Left lung (tissue), 4 donors: ENCODE measurements at regions not wholly inside any gene's neighbourhood (a gene's known extent, or its start where the extent isn't known, plus 50 kb on each side); places are given as distances from the start of the nearest gene placed in this dataset.

Source experiments
- ATAC-seq: fragments of 200-7000 bp; cut with Tn5 transposase; one replicate; pipeline ENCODE4 v1.9.1; 2020; ENCODE audit warnings: moderate library complexity
- DNase-seq, 4 donors: peaks; one replicate each; pipeline ENCODE4 v3.0.0-alpha.2; 2013 to 2020
- H3K27ac ChIP-seq, 2 donors: fragments of 200-600 bp; sonication (generic) in 1 of 2; one replicate each; pipeline versions ENCODE4 v1.5.0 to v1.8.0; 2020 to 2021
- H3K27me3 ChIP-seq, 2 donors: fragments of 200-600 bp; sonication (generic) in 1 of 2; one replicate each; pipeline versions ENCODE4 v1.5.0 to v1.8.0; 2020 to 2021
- H3K36me3 ChIP-seq, 2 donors: fragments of 200-600 bp; sonication (generic) in 1 of 2; one replicate each; pipeline versions ENCODE4 v1.5.0 to v1.8.0; 2020 to 2021
- H3K4me1 ChIP-seq, 2 donors: fragments of 200-600 bp; one replicate each; pipeline ENCODE4 v1.8.0; 2021
- H3K4me3 ChIP-seq, 2 donors: fragments of 200-600 bp; sonication (generic) in 1 of 2; one replicate each; pipeline versions ENCODE4 v1.5.0 to v1.8.0; 2020 to 2021; ENCODE audit warnings: mild to moderate bottlenecking in 1 of 2
- H3K9me3 ChIP-seq, 2 donors: fragments of 200-600 bp; sonication (generic) in 1 of 2; one replicate each; pipeline versions ENCODE4 v1.5.0 to v1.8.0; 2020 to 2021
- intact Hi-C, 2 donors: fragments of 100-400 bp; cut with DNase I; formaldehyde crosslinking; loops; one replicate each; pipeline versions ENCODE4 v1.11.2 to v1.14.2; 2022
- TF ChIP-seq, protein P1 (sequence below), 2 donors: fragments of 200-600 bp; sonication (generic) in 1 of 2; IDR thresholded peaks; one replicate each; pipeline versions ENCODE4 v1.5.0 to v1.8.0; 2021; ENCODE audit warnings: antibody characterized with exemption in 2 of 2
- donor health status: DM: no; HTN: yes; CAD: no.
- donor health status: DM: no; HTN: no; CAD: no.

DNA sequence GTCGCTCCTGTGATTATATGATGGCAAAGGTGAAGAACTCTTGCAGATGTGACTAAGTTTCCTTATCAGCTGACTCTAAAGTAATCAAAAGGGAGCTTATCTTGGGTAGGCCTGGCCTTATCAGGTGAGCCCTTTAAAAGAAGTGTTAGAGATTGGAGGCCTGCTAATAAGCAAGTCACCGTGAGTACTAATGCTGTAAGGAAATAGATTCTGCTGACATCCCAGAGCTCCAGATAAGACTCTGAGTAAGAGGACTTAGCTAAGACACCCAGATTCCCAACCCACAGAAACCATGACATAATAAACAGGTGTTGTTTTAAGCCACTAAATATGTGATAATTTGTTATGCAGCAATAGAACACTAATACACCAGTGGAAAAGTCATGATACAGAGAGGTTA lies 99.9 kb upstream of the FAM20A start:
- no peaks in the 10 kb centered on the region for H3K36me3 ChIP-seq
- ATAC-seq, result no peak

DNA sequence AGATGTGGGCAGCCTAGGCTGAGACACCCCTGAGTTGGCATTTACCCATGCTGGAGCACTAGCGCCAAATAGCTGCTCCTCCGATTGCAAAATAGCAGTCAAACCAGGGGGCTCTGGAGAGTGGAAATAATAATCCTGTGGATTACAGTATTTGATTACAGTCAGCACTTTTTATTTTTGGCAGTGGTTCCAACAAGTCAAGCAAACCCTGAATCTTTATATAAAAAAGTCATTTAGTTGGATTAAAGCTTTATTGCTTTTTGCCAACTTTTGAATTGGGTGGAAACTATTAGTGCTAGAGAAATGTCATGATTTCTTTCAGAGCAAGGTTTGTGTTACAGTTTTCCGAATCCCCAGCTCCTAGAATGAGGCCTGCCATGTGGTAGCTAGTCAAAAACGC lies 99.3 kb upstream of the FAM20A start:
- intact Hi-C loops, result no loop called here
- H3K9me3 ChIP-seq, result no peaks in the 10 kb centered on the region
- no peak overlapping the region for H3K27ac ChIP-seq
- TF ChIP-seq, protein P1, sequence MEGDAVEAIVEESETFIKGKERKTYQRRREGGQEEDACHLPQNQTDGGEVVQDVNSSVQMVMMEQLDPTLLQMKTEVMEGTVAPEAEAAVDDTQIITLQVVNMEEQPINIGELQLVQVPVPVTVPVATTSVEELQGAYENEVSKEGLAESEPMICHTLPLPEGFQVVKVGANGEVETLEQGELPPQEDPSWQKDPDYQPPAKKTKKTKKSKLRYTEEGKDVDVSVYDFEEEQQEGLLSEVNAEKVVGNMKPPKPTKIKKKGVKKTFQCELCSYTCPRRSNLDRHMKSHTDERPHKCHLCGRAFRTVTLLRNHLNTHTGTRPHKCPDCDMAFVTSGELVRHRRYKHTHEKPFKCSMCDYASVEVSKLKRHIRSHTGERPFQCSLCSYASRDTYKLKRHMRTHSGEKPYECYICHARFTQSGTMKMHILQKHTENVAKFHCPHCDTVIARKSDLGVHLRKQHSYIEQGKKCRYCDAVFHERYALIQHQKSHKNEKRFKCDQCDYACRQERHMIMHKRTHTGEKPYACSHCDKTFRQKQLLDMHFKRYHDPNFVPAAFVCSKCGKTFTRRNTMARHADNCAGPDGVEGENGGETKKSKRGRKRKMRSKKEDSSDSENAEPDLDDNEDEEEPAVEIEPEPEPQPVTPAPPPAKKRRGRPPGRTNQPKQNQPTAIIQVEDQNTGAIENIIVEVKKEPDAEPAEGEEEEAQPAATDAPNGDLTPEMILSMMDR (IDR thresholded peaks at IDR 0.05), result no peak
- no peaks in the 10 kb centered on the region for H3K27me3 ChIP-seq
- DNase-seq (peak in 1 of 4 donors; percentile 35), ATAC-seq (no peak)
- H3K4me3 ChIP-seq, result no peak overlapping the region
- no peaks in the 10 kb centered on the region for H3K36me3 ChIP-seq
- H3K4me1 ChIP-seq, result peaks cover 0 to 5% of the 10 kb centered on the region in 2 donors

More for the DNA sequence above, 99.9 kb upstream of the FAM20A start:
- no peak for DNase-seq
- Histone ChIP-seq H3K27me3 (no peaks in the 10 kb centered on the region), H3K27ac (no peak overlapping the region), H3K9me3 (no peaks in the 10 kb centered on the region), H3K4me1 (peaks cover 0 to 5% of the 10 kb centered on the region in 2 donors), H3K4me3 (no peak overlapping the region)
- TF ChIP-seq, protein P1 (IDR thresholded peaks at IDR 0.05), result no peak
- intact Hi-C loops, result no loop called here

DNA sequence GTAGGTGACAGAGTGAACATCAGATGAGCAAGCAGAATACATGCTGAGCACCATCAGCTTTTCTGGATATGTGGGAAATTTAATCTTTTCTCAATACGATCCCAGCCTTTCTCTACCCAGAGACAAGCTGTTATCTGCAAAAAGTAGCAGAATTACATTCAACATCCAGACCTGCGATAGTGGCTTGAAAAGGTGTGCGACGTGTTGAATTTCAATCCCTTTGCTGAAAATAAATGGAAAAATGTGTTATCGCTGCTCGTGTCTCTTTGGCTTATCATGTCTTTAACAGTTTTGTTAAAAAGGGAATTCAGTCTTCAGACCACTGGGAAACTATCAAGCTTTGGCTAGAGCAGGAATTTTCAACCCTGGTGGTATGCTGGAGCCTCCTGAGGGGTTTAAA lies 98.8 kb upstream of the FAM20A start:
- intact Hi-C loops, result no loop called here
- Histone ChIP-seq H3K36me3 (no peaks in the 10 kb centered on the region), H3K9me3 (no peaks in the 10 kb centered on the region), H3K27ac (no peak overlapping the region), H3K4me3 (no peak overlapping the region), H3K4me1 (peaks cover 0 to 5% of the 10 kb centered on the region in 2 donors), H3K27me3 (no peaks in the 10 kb centered on the region)
- no peak for ATAC-seq
- TF ChIP-seq, protein P1 (IDR thresholded peaks at IDR 0.05), result no peak
- DNase-seq, result no peak

- Histone ChIP-seq H3K27me3 (no peaks in the 10 kb centered on the region), H3K4me3 (no peak overlapping the region), H3K27ac (peak overlapping the region in 1 of 2 donors; percentile 46), H3K9me3 (no peaks in the 10 kb centered on the region), H3K36me3 (no peaks in the 10 kb centered on the region), H3K4me1 (peaks cover 0 to 5% of the 10 kb centered on the region in 2 donors)
- intact Hi-C loops, result no loop called here
- ATAC-seq (peak; percentile 64), DNase-seq (peak in 2 of 4 donors; percentile 27 to 40)
- TF ChIP-seq, protein P1 (IDR thresholded peaks at IDR 0.05), result no peak
These were observed 97.6 kb upstream of the FAM20A start for GRCh38 chr17:68698746-68699145.

GRCh38 chr17:68697850-68698361 lies 96.7 kb upstream of the FAM20A start:
- TF ChIP-seq, protein P1 (IDR thresholded peaks at IDR 0.05), result no peak
- H3K36me3 ChIP-seq, result no peaks in the 10 kb centered on the region
- peak overlapping the region in 1 of 2 donors; percentile 46 for H3K27ac ChIP-seq
- intact Hi-C loops, result no loop called here
- peak in 2 of 4 donors; percentile 46 to 58 for DNase-seq
- no peak overlapping the region for H3K4me3 ChIP-seq
- H3K4me1 ChIP-seq, result peaks cover 0 to 5% of the 10 kb centered on the region in 2 donors
- H3K27me3 ChIP-seq, result no peaks in the 10 kb centered on the region
- H3K9me3 ChIP-seq, result no peaks in the 10 kb centered on the region
- peak; percentile 71 for ATAC-seq
